Vagina (tissue), 2 donors: ENCODE measurements at regions not wholly inside any gene's neighbourhood (a gene's known extent, or its start where the extent isn't known, plus 50 kb on each side); places are given as distances from the start of the nearest gene placed in this dataset.

Experiments used
- CTCF ChIP-seq, 3 experiments: fragments of 450-650 bp in 2 of 3; fragments of 200-600 bp in 1 of 3; sonication (generic) in 1 of 3; IDR thresholded peaks; one replicate each; pipeline ENCODE4 v1.5.1; 2017 to 2019; ENCODE audit warnings: antibody characterized with exemption in 3 of 3, mild to moderate bottlenecking in 2 of 3, moderate library complexity in 2 of 3
- POLR2A ChIP-seq, 2 donors: fragments of 450-650 bp; IDR thresholded peaks; one replicate each; pipeline ENCODE4 v1.6.1; 2017; ENCODE audit warnings: antibody characterized with exemption in 2 of 2, mild to moderate bottlenecking in 2 of 2, moderate library complexity in 2 of 2

GRCh38 chr2:156704617-156705016 lies 268.4 kb downstream of the GPD2 start:
- TF ChIP-seq CTCF (IDR thresholded peaks at IDR 0.05) (no peak), POLR2A (IDR thresholded peaks at IDR 0.05) (no peak)
